Omental fat pad (tissue), 3 donors: ENCODE measurements at regions not wholly inside any gene's neighbourhood (a gene's known extent, or its start where the extent isn't known, plus 50 kb on each side); places are given as distances from the start of the nearest gene placed in this dataset.

Experiments used
- ATAC-seq: fragments of 150-250 bp; one replicate; pipeline ENCODE4 v1.9.1; 2016; ENCODE audit warnings: mild to moderate bottlenecking, moderate library complexity; ENCODE audit not compliant: low FRiP score
- DNase-seq: peaks from one replicate; pipeline ENCODE4 v3.0.0-alpha.2; 2019; ENCODE audit warnings: low spot score
- TF ChIP-seq, protein P1 (sequence below), 3 donors: fragments of 450-650 bp; IDR thresholded peaks; one replicate each; pipeline ENCODE4 v1.5.1; 2016 to 2017; ENCODE audit warnings: antibody characterized with exemption in 3 of 3, mild to moderate bottlenecking in 3 of 3, moderate library complexity in 2 of 3

- no peak for DNase-seq
- TF ChIP-seq, protein P1, sequence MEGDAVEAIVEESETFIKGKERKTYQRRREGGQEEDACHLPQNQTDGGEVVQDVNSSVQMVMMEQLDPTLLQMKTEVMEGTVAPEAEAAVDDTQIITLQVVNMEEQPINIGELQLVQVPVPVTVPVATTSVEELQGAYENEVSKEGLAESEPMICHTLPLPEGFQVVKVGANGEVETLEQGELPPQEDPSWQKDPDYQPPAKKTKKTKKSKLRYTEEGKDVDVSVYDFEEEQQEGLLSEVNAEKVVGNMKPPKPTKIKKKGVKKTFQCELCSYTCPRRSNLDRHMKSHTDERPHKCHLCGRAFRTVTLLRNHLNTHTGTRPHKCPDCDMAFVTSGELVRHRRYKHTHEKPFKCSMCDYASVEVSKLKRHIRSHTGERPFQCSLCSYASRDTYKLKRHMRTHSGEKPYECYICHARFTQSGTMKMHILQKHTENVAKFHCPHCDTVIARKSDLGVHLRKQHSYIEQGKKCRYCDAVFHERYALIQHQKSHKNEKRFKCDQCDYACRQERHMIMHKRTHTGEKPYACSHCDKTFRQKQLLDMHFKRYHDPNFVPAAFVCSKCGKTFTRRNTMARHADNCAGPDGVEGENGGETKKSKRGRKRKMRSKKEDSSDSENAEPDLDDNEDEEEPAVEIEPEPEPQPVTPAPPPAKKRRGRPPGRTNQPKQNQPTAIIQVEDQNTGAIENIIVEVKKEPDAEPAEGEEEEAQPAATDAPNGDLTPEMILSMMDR (IDR thresholded peaks at IDR 0.05), result no peak
Observed at GRCh38 chr20:21002486-21002885, 103.7 kb downstream of the LINC00237 start.

GRCh38 chr20:20993372-20993771 lies 112.8 kb downstream of the LINC00237 start:
- DNase-seq (no peak), ATAC-seq (no peak)
- TF ChIP-seq, protein P1 (IDR thresholded peaks at IDR 0.05), result no peak

More at GRCh38 chr20:21002486-21002885, 103.7 kb downstream of the LINC00237 start:
- no peak for ATAC-seq

DNA sequence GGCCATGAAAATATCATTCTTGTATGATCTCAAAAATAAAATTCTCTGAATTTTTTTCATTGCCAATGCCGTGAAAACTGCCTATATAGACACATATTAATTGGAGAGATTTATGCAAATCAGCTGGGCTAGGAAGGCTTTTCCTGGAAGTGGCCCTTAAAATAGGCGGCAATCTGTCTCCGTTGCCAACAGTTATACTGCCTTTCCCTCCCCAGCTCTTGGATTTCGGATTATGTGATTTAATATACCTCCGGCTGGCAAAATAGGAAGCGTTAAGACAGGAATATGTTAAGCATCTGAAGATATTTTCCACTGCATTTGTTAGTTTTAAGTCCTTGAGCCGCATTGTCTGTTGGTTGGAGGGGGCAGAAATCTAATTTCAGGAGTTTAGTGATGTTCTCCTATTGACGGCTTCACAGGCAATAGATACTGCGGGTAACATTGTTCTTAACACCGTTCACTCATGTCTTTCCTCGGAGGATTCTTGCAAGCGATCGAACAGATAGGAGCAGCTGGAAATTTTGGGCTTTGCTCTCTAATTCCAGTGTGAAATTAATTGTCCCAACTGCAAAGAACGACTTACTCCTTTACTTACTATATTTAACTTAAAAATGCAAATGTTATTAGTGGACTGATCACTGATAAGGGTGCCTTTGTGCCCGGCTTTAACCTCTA lies 113.3 kb downstream of the LINC00237 start:
- TF ChIP-seq, protein P1 (IDR thresholded peaks at IDR 0.05), result no peak
- ATAC-seq (no peak), DNase-seq (no peak)

- no peak for DNase-seq
- TF ChIP-seq, protein P1 (IDR thresholded peaks at IDR 0.05), result no peak
Observed at GRCh38 chr20:20992277-20992676, 113.9 kb downstream of the LINC00237 start.

GRCh38 chr20:20989081-20989480 lies 117.1 kb downstream of the LINC00237 start:
- TF ChIP-seq, protein P1 (IDR thresholded peaks at IDR 0.05), result no peak
- DNase-seq (no peak), ATAC-seq (no peak)

More at GRCh38 chr20:20992277-20992676, 113.9 kb downstream of the LINC00237 start:
- no peak for ATAC-seq

DNA sequence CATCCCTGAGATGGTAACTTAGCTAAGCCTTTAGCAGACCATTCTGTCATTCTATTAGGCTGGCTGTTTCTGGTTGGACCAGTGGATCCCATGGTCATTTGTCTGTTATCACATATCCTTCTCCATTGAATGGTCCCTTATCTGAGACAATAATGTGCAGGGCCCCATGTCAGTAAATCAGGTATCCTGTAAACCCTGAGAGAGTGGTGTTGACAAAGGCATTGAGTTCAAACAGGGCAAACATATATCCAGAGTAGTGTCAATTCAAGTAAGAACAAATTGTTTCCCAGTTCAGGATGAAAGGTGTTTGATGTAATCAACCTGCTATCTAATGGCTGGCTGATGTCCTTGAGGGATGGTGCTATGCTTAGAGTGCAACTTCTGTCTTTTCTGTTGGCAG lies 126.2 kb downstream of the LINC00237 start:
- TF ChIP-seq, protein P1 (IDR thresholded peaks at IDR 0.05), result no peak
- ATAC-seq, result no peak
- DNase-seq, result no peak

DNA sequence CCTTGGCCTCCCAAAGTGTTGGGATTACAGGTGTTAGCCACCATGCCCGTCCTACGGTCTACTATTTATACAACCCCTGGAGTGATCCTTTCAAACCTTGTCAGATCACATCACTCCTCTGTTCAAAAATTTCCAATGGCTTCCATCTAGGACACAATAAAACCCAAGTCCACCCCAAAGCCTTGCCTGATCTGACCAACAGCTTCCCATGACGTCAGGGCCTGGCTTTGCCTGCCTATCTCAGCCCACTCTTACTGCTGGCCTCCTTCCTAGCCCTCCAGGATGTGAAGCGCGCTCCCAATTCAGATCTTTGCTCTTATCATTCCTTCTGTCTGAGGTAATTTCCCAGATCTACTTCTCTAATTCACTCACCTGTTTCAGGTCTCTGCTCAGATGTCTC lies 128.4 kb downstream of the LINC00237 start:
- no peak for DNase-seq
- ATAC-seq, result no peak
- TF ChIP-seq, protein P1 (IDR thresholded peaks at IDR 0.05), result no peak
